ENCODE measurements at regions not wholly inside any gene's neighbourhood (a gene's known extent, or its start where the extent isn't known, plus 50 kb on each side); places are given as distances from the start of the nearest gene placed in this dataset.

- TF ChIP-seq POLR2AphosphoS5 (IDR thresholded peaks at IDR 0.05) = no peak
- TF ChIP-seq CTCF (IDR thresholded peaks at IDR 0.05 in 8 of 11, conservative IDR thresholded peaks at IDR 0.05 in 3 of 11) = no peak
- TF ChIP-seq POLR2A (IDR thresholded peaks at IDR 0.05) = no peak
- H3K9me3 ChIP-seq = peaks cover 0 to 22% (median 9%) of the 10 kb centered on the region in 8 donors
- DNase-seq = no peak
Observed at GRCh38 chr2:193885419-193885818, 1690.7 kb upstream of the TMEFF2 start.

GRCh38 chr2:193883820-193884219 lies 1689.1 kb upstream of the TMEFF2 start:
- Histone ChIP-seq H3K4me3 (no peak overlapping the region), H3K4me1 (no peaks in the 10 kb centered on the region), H3K36me3 (no peaks in the 10 kb centered on the region), H3K9me3 (peaks cover 0 to 30% (median 9%) of the 10 kb centered on the region in 8 donors), H3K27ac (no peak overlapping the region), H3K27me3 (replicated peaks in 1 of 7) (no peaks in the 10 kb centered on the region)
- DNase-seq = no peak
- intact Hi-C loops (cut with DNase I; ENCODE audit: low total_unique reads) = no loop called here
- TF ChIP-seq POLR2AphosphoS5 (IDR thresholded peaks at IDR 0.05) (no peak), CTCF (IDR thresholded peaks at IDR 0.05 in 8 of 11, conservative IDR thresholded peaks at IDR 0.05 in 3 of 11) (no peak), POLR2A (IDR thresholded peaks at IDR 0.05) (no peak)

More at GRCh38 chr2:193885419-193885818, 1690.7 kb upstream of the TMEFF2 start:
- intact Hi-C loops (cut with DNase I; ENCODE audit: low total_unique reads) = no loop called here
- no peaks in the 10 kb centered on the region for H3K27me3 ChIP-seq (replicated peaks in 1 of 7)
- 68 to 100% (median 90%) methylated on average over 1 of the region's 1 CpG for WGBS, 5 donors
- H3K27ac ChIP-seq = no peak overlapping the region
- H3K4me3 ChIP-seq = no peak overlapping the region
- no peaks in the 10 kb centered on the region for H3K36me3 ChIP-seq
- H3K4me1 ChIP-seq = no peaks in the 10 kb centered on the region

GRCh38 chr2:193876980-193877379 lies 1682.2 kb upstream of the TMEFF2 start:
- no peak overlapping the region for H3K4me3 ChIP-seq
- TF ChIP-seq POLR2A (IDR thresholded peaks at IDR 0.05) (no peak), CTCF (IDR thresholded peaks at IDR 0.05 in 8 of 11, conservative IDR thresholded peaks at IDR 0.05 in 3 of 11) (no peak)
- no peak for DNase-seq
- intact Hi-C loops (cut with DNase I; ENCODE audit: low total_unique reads) = no loop called here
- H3K27ac ChIP-seq = no peak overlapping the region
- no peaks in the 10 kb centered on the region for H3K4me1 ChIP-seq
- peaks cover 0 to 24% (median 2%) of the 10 kb centered on the region in 8 donors for H3K9me3 ChIP-seq
- H3K36me3 ChIP-seq = no peaks in the 10 kb centered on the region
- WGBS, 5 donors = 79 to 95% (median 92%) methylated on average over 5 of the region's 5 CpGs
- H3K27me3 ChIP-seq (replicated peaks in 1 of 7) = no peaks in the 10 kb centered on the region

GRCh38 chr2:193869564-193869963 lies 1674.8 kb upstream of the TMEFF2 start:
- 34 to 73% (median 38%) methylated on average over 4 of the region's 4 CpGs for WGBS, 5 donors
- intact Hi-C loops (cut with DNase I; ENCODE audit: low total_unique reads) = no loop called here

More at GRCh38 chr2:193869564-193869963, 1674.8 kb upstream of the TMEFF2 start:
- no peaks in the 10 kb centered on the region for H3K36me3 ChIP-seq
- H3K27me3 ChIP-seq (replicated peaks in 1 of 7) = no peaks in the 10 kb centered on the region
- H3K4me1 ChIP-seq = no peaks in the 10 kb centered on the region
- no peak overlapping the region for H3K27ac ChIP-seq
- DNase-seq = no peak
- H3K9me3 ChIP-seq = peaks cover 0 to 38% (median 5%) of the 10 kb centered on the region in 8 donors
- H3K4me3 ChIP-seq = no peak overlapping the region
- no peak for TF ChIP-seq POLR2AphosphoS5 (IDR thresholded peaks at IDR 0.05)
- TF ChIP-seq CTCF (IDR thresholded peaks at IDR 0.05 in 8 of 11, conservative IDR thresholded peaks at IDR 0.05 in 3 of 11) = no peak
- TF ChIP-seq POLR2A (IDR thresholded peaks at IDR 0.05) = no peak

Measured in spleen (tissue), 11 donors.